ENCODE measurements at regions not wholly inside any gene's neighbourhood (a gene's known extent, or its start where the extent isn't known, plus 50 kb on each side); places are given as distances from the start of the nearest gene placed in this dataset.

GRCh38 chr2:64720535-64721319, 67.0 kb upstream of the SERTAD2 start:
- no peak overlapping the region for H3K27ac ChIP-seq (ENCODE audit: low read length)
- H3K4me3 ChIP-seq (ENCODE audit: low read length), result no peak overlapping the region
- Mint-ChIP-seq H3K27me3 (ENCODE audit: low read depth in 2 of 2) (peaks cover 0 to 5% of the 10 kb centered on the region in 2 donors), H3K27ac (no peak overlapping the region), H3K4me3 (no peak overlapping the region), H3K9me3 (no peaks in the 10 kb centered on the region), H3K4me1 (no peaks in the 10 kb centered on the region), H3K36me3 (no peaks in the 10 kb centered on the region)
- intact Hi-C loops (cut with micrococcal nuclease), result no loop called here
- ATAC-seq (no peak), DNase-seq (no peak)
- 30% methylated on average over 2 of the region's 5 CpGs for WGBS (ENCODE audit: insufficient coverage)
- H3K36me3 ChIP-seq (ENCODE audit: control insufficient read depth, insufficient read depth, low read length), result no peaks in the 10 kb centered on the region
- no peaks in the 10 kb centered on the region for H3K4me1 ChIP-seq (ENCODE audit: control insufficient read depth, insufficient read depth, low read length)
- H3K9me3 ChIP-seq (ENCODE audit: control insufficient read depth, insufficient read depth, low read length), result no peaks in the 10 kb centered on the region
- no peak for TF ChIP-seq CTCF (IDR thresholded peaks at IDR 0.05)
- H3K27me3 ChIP-seq (ENCODE audit: control insufficient read depth, insufficient read depth, low read length), result no peaks in the 10 kb centered on the region

- Mint-ChIP-seq H3K4me3 (no peak overlapping the region), H3K9me3 (no peaks in the 10 kb centered on the region), H3K27me3 (ENCODE audit: low read depth in 2 of 2) (peaks cover 0 to 5% of the 10 kb centered on the region in 2 donors), H3K4me1 (peaks cover 2% of the 10 kb centered on the region in 2 donors), H3K36me3 (no peaks in the 10 kb centered on the region), H3K27ac (no peak overlapping the region)
- intact Hi-C loops (cut with micrococcal nuclease), result no loop called here
- H3K27ac ChIP-seq (ENCODE audit: low read length), result no peak overlapping the region
- no peaks in the 10 kb centered on the region for H3K36me3 ChIP-seq (ENCODE audit: control insufficient read depth, insufficient read depth, low read length)
- no peaks in the 10 kb centered on the region for H3K27me3 ChIP-seq (ENCODE audit: control insufficient read depth, insufficient read depth, low read length)
- TF ChIP-seq CTCF (IDR thresholded peaks at IDR 0.05), result no peak
- 89% methylated on average over 5 of the region's 5 CpGs for WGBS (ENCODE audit: insufficient coverage)
- ATAC-seq (no peak), DNase-seq (no peak)
- no peak overlapping the region for H3K4me3 ChIP-seq (ENCODE audit: low read length)
- no peaks in the 10 kb centered on the region for H3K9me3 ChIP-seq (ENCODE audit: control insufficient read depth, insufficient read depth, low read length)
- no peaks in the 10 kb centered on the region for H3K4me1 ChIP-seq (ENCODE audit: control insufficient read depth, insufficient read depth, low read length)
These were observed 67.6 kb upstream of the SERTAD2 start for GRCh38 chr2:64721320-64721623.

- no peak overlapping the region for H3K27ac ChIP-seq (ENCODE audit: low read length)
- Mint-ChIP-seq H3K4me3 (no peak overlapping the region), H3K36me3 (no peaks in the 10 kb centered on the region), H3K27ac (no peak overlapping the region), H3K4me1 (peaks cover 13 to 14% of the 10 kb centered on the region in 2 donors), H3K27me3 (ENCODE audit: low read depth in 2 of 2) (no peaks in the 10 kb centered on the region), H3K9me3 (no peaks in the 10 kb centered on the region)
- no peaks in the 10 kb centered on the region for H3K9me3 ChIP-seq (ENCODE audit: control insufficient read depth, insufficient read depth, low read length)
- no CpG with 5 or more reads among the region's 2 CpGs for WGBS (ENCODE audit: insufficient coverage)
- ATAC-seq (no peak), DNase-seq (no peak)
- H3K36me3 ChIP-seq (ENCODE audit: control insufficient read depth, insufficient read depth, low read length), result no peaks in the 10 kb centered on the region
- intact Hi-C loops (cut with micrococcal nuclease), result no loop called here
- peaks cover 5% of the 10 kb centered on the region for H3K4me1 ChIP-seq (ENCODE audit: control insufficient read depth, insufficient read depth, low read length)
- no peak overlapping the region for H3K4me3 ChIP-seq (ENCODE audit: low read length)
- no peak for TF ChIP-seq CTCF (IDR thresholded peaks at IDR 0.05)
- no peaks in the 10 kb centered on the region for H3K27me3 ChIP-seq (ENCODE audit: control insufficient read depth, insufficient read depth, low read length)
These were observed 68.8 kb upstream of the SERTAD2 start for GRCh38 chr2:64722291-64723044.

Measured in natural killer cell (primary cell).